Upper lobe of right lung (tissue), 1 donor: ENCODE measurements at regions not wholly inside any gene's neighbourhood (a gene's known extent, or its start where the extent isn't known, plus 50 kb on each side); places are given as distances from the start of the nearest gene placed in this dataset.

Experiments used
- ATAC-seq: fragments of 200-7000 bp; cut with Tn5 transposase; one replicate; pipeline ENCODE4 v1.9.1; 2020; ENCODE audit warnings: mild to moderate bottlenecking, moderate library complexity
- DNase-seq: peaks from one replicate; pipeline ENCODE4 v3.0.0-alpha.2; 2020
- H3K27ac ChIP-seq: fragments of 200-600 bp; one replicate; pipeline ENCODE4 v1.8.0; 2022
- H3K27me3 ChIP-seq: fragments of 200-600 bp; one replicate; pipeline ENCODE4 v1.8.0; 2022; ENCODE audit warnings: mild to moderate bottlenecking
- H3K36me3 ChIP-seq: fragments of 200-600 bp; one replicate; pipeline ENCODE4 v1.8.0; 2022
- H3K4me1 ChIP-seq: fragments of 200-600 bp; one replicate; pipeline ENCODE4 v1.8.0; 2022
- H3K4me3 ChIP-seq: fragments of 200-600 bp; one replicate; pipeline ENCODE4 v1.8.0; 2022; ENCODE audit warnings: mild to moderate bottlenecking
- H3K9me3 ChIP-seq: fragments of 200-600 bp; one replicate; pipeline ENCODE4 v1.8.0; 2022
- intact Hi-C: fragments of 100-400 bp; cut with DNase I; formaldehyde crosslinking; loops from one replicate; pipeline ENCODE4 v1.11.0; 2022
- TF ChIP-seq, protein P1 (sequence below): fragments of 200-600 bp; IDR thresholded peaks from one replicate; pipeline ENCODE4 v1.8.0; 2022; ENCODE audit warnings: antibody characterized with exemption
- donor health status: DM: no; HTN: yes; CAD: no; lungs with severe emphysema.

DNA sequence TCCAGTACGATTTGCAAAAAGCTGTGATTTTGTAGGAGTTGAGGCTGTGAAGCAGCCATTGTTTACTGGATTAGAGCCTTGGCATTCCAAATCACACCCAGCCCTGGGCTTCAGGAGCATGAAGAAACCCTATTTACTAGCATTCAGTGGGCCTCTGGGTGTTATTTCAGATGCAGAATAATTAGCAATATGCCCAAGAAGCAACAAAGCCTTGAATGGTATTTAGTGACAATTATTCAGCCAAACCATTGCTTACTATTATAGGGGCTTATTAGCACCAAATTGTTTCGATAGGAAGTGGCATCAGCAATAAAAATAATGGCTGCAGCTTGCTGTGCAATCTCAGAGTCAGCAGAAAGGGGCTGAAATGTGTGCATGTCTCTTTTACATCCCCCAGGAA lies 166.6 kb upstream of the SHISA6 start:
- Histone ChIP-seq H3K27me3 (no peaks in the 10 kb centered on the region), H3K27ac (no peak overlapping the region), H3K9me3 (no peaks in the 10 kb centered on the region), H3K36me3 (no peaks in the 10 kb centered on the region), H3K4me3 (no peak overlapping the region), H3K4me1 (no peaks in the 10 kb centered on the region)
- TF ChIP-seq, protein P1, sequence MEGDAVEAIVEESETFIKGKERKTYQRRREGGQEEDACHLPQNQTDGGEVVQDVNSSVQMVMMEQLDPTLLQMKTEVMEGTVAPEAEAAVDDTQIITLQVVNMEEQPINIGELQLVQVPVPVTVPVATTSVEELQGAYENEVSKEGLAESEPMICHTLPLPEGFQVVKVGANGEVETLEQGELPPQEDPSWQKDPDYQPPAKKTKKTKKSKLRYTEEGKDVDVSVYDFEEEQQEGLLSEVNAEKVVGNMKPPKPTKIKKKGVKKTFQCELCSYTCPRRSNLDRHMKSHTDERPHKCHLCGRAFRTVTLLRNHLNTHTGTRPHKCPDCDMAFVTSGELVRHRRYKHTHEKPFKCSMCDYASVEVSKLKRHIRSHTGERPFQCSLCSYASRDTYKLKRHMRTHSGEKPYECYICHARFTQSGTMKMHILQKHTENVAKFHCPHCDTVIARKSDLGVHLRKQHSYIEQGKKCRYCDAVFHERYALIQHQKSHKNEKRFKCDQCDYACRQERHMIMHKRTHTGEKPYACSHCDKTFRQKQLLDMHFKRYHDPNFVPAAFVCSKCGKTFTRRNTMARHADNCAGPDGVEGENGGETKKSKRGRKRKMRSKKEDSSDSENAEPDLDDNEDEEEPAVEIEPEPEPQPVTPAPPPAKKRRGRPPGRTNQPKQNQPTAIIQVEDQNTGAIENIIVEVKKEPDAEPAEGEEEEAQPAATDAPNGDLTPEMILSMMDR: no peak
- no peak for ATAC-seq
- intact Hi-C loops: no loop called here
- no peak for DNase-seq

DNA sequence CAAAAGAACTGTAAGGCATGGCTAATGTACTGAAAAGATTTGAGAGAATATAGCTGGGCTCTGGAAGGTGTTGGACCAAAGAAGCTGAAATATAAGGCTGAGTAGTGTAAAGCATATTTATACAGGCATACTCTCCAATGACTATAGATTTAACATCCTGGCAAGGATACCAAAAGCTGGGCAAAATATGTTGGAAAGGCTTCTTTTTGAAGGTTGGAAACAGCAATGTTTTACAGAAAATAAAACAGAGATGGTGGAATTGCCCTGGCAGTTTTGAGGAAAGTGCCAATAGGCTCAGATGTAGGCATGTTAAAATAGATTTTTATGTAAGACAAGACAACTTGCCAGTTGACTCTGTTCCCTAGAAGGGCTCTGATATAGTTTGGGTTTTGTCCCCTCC lies 184.1 kb upstream of the SHISA6 start:
- H3K27me3 ChIP-seq: no peaks in the 10 kb centered on the region
- intact Hi-C loops: no loop called here
- no peak for DNase-seq
- no peak overlapping the region for H3K4me3 ChIP-seq
- no peaks in the 10 kb centered on the region for H3K4me1 ChIP-seq
- no peaks in the 10 kb centered on the region for H3K9me3 ChIP-seq
- no peak overlapping the region for H3K27ac ChIP-seq
- TF ChIP-seq, protein P1: no peak
- no peak for ATAC-seq
- no peaks in the 10 kb centered on the region for H3K36me3 ChIP-seq

DNA sequence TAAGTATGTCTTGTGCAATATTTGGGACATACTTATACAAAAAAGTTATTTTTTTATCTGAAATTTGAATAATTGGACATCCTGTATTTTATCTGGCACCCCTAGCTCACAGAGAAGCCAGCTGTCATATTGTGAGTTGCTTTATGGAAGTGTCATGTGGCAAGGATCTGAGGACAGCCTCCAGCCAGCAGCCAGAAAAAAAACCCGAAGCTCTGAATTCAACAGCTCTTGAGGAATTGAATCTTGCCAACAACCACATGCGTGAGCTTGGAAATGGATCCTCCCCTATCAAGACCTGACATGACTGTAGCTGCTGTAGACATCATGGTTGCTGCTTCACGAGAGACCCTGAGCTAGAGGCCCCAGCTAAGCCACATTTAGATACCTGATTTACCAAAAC lies 187.2 kb upstream of the SHISA6 start:
- DNase-seq (no peak), ATAC-seq (no peak)
- Histone ChIP-seq H3K27me3 (no peaks in the 10 kb centered on the region), H3K9me3 (no peaks in the 10 kb centered on the region), H3K36me3 (no peaks in the 10 kb centered on the region), H3K27ac (no peak overlapping the region), H3K4me1 (no peaks in the 10 kb centered on the region), H3K4me3 (no peak overlapping the region)
- TF ChIP-seq, protein P1: no peak
- intact Hi-C loops: no loop called here

DNA sequence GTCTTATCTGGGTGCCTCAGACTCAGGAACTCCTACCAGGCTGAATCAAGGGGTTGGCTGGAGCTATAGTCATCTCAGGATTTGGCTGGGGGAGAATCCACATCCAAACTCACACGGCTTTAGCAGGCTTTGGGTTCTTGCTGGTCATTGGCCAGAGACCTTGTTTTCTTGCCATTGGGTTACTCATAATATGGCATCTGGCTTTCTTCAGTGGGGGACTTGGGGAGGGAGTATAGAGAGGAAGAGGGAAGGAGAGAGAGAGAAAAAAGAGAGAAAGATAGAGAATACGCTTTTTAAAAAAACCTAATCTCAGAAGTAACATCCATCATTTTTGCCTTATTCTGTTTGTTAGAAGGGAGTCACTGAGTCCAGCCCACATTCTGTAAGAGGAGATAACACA lies 191.5 kb upstream of the SHISA6 start:
- Histone ChIP-seq H3K4me1 (no peaks in the 10 kb centered on the region), H3K27ac (no peak overlapping the region), H3K9me3 (no peaks in the 10 kb centered on the region), H3K27me3 (no peaks in the 10 kb centered on the region), H3K36me3 (no peaks in the 10 kb centered on the region), H3K4me3 (no peak overlapping the region)
- DNase-seq (no peak), ATAC-seq (no peak)
- intact Hi-C loops: no loop called here
- TF ChIP-seq, protein P1: no peak

DNA sequence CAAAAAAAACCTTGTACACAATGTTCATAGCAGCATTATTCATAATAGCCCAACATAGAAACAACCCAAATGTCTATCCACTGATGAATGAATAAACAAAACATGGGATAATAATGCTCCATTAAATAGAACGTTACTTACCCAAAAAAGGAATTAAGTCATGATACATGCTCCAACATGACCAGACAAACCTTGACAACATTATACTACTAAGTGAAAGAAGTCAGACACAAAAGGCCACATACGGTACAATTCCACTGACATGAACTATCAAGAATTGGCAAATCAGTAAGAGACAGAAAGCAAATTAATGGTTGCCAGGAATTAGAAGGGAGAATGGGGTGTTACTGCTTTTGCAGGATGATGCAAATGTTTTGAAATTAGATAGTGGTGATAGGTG lies 193.8 kb upstream of the SHISA6 start:
- Histone ChIP-seq H3K36me3 (no peaks in the 10 kb centered on the region), H3K27ac (no peak overlapping the region), H3K4me3 (no peak overlapping the region), H3K27me3 (no peaks in the 10 kb centered on the region), H3K4me1 (no peaks in the 10 kb centered on the region), H3K9me3 (no peaks in the 10 kb centered on the region)
- no peak for ATAC-seq
- TF ChIP-seq, protein P1: no peak
- intact Hi-C loops: no loop called here
- no peak for DNase-seq

DNA sequence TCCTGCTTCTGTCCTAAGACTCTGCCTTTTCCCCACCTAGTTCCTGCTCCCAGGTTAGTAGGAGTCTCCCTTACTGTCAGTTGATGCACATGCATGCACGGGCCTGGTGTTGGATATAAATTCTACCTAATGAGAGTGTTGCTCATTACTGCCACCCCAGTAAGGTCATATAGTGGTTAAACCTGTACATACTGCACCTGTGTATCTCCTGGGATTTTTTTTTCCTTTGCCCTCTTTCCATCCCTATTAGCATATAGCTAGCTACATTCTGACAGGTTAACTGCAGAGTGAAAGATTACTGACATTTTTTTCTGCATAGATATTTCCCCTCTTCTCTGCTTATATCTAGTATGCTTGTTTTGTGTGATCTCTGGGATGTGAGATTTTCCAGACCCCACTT lies 201.5 kb upstream of the PIRT start:
- Histone ChIP-seq H3K9me3 (no peaks in the 10 kb centered on the region), H3K4me1 (no peaks in the 10 kb centered on the region), H3K27ac (no peak overlapping the region), H3K4me3 (no peak overlapping the region), H3K36me3 (no peaks in the 10 kb centered on the region), H3K27me3 (no peaks in the 10 kb centered on the region)
- TF ChIP-seq, protein P1: no peak
- intact Hi-C loops: no loop called here
- ATAC-seq: no peak
- DNase-seq: no peak
